ENCODE measurements at regions not wholly inside any gene's neighbourhood (a gene's known extent, or its start where the extent isn't known, plus 50 kb on each side); places are given as distances from the start of the nearest gene placed in this dataset.

GRCh38 chr2:121142452-121142851, 142.6 kb downstream of the TFCP2L1 start:
- no peak for TF ChIP-seq CTCF (IDR thresholded peaks at IDR 0.05; ENCODE audit: poor library complexity)
- no peak for TF ChIP-seq EZH2 (IDR thresholded peaks at IDR 0.05; ENCODE audit: borderline replicate concordance)
